Lung (tissue), 11 donors: ENCODE measurements at regions not wholly inside any gene's neighbourhood (a gene's known extent, or its start where the extent isn't known, plus 50 kb on each side); places are given as distances from the start of the nearest gene placed in this dataset.

Source experiments
- ATAC-seq: fragments of 200-7000 bp; cut with Tn5 transposase; one replicate; pipeline ENCODE4 v1.9.1; 2020; ENCODE audit warnings: moderate number of reproducible peaks; ENCODE audit not compliant: insufficient read depth, low FRiP score
- DNase-seq, 3 donors: peaks; one replicate each; pipeline ENCODE4 v3.0.0-alpha.2; 2013 to 2017
- H3K27ac ChIP-seq, 2 donors: one replicate each; pipeline ENCODE4 v1.5.1; 2013; ENCODE audit warnings: mild to moderate bottlenecking in 2 of 2, moderate library complexity in 2 of 2, control low read depth in 1 of 2, inconsistent platforms in 1 of 2, low read depth in 1 of 2, low read length in 1 of 2
- H3K27me3 ChIP-seq, 3 donors: one replicate each; pipeline ENCODE4 v1.5.1; 2013; ENCODE audit warnings: low read length in 2 of 3; ENCODE audit not compliant: control insufficient read depth in 3 of 3, insufficient read depth in 3 of 3
- H3K36me3 ChIP-seq, 4 donors: one replicate each; pipeline ENCODE4 v1.5.1; 2013; ENCODE audit warnings: low read length in 4 of 4, mild to moderate bottlenecking in 1 of 4, moderate library complexity in 1 of 4; ENCODE audit not compliant: control insufficient read depth in 4 of 4, insufficient read depth in 4 of 4
- H3K4me1 ChIP-seq, 5 donors: one replicate each; pipeline ENCODE4 v1.5.1; 2013; ENCODE audit warnings: low read length in 5 of 5, mild to moderate bottlenecking in 2 of 5, moderate library complexity in 1 of 5; ENCODE audit not compliant: control insufficient read depth in 5 of 5, insufficient read depth in 5 of 5
- H3K4me3 ChIP-seq: one replicate; pipeline ENCODE4 v1.5.1; 2013; ENCODE audit warnings: mild to moderate bottlenecking, control low read depth, moderate library complexity
- H3K9ac ChIP-seq, 2 donors: one replicate each; pipeline ENCODE4 v1.5.1; 2013; ENCODE audit warnings: low read length in 2 of 2, control low read depth in 1 of 2; ENCODE audit not compliant: insufficient read depth in 1 of 2
- H3K9me3 ChIP-seq, 4 donors: one replicate each; pipeline ENCODE4 v1.5.1; 2013; ENCODE audit warnings: low read length in 3 of 4, mild to moderate bottlenecking in 1 of 4, moderate library complexity in 1 of 4; ENCODE audit not compliant: control insufficient read depth in 4 of 4, insufficient read depth in 3 of 4
- CTCF ChIP-seq: IDR thresholded peaks from 2 replicates; pipeline ENCODE4 v1.5.1; 2012; ENCODE audit warnings: mild to moderate bottlenecking; ENCODE audit errors: control extremely low read depth, extremely low read depth
- WGBS, 2 donors: extraction: QIAGEN DNeasy Blood & Tissue Kit; methylation state at CpG; one replicate each; pipeline ENCODE4 v1.1.7; 2013; 5-methylcytosine and 5-hydroxymethylcytosine counted together
- donor health status: control.
- donor health status: control.
- donor health status: Bipolar disorder and iron deficiency.
- donor health status: healthy.
- donor health status: DM: yes; HTN: yes; CAD: no.

GRCh38 chr11:20278727-20279126 lies 84.8 kb upstream of the HTATIP2 start:
- Histone ChIP-seq H3K4me3 (no peak overlapping the region), H3K9me3 (peaks cover 0 to 10% (median under 1%) of the 10 kb centered on the region in 4 donors), H3K27me3 (peaks cover 0 to 2% (median 0%) of the 10 kb centered on the region in 3 donors), H3K27ac (no peak overlapping the region), H3K9ac (no peak overlapping the region), H3K36me3 (no peaks in the 10 kb centered on the region), H3K4me1 (no peaks in the 10 kb centered on the region)
- WGBS, 2 donors: 47 to 64% methylated on average over 5 of the region's 5 CpGs
- TF ChIP-seq CTCF: no peak
- DNase-seq (peak in 1 of 3 donors; percentile 5), ATAC-seq (no peak)

- H3K4me1 ChIP-seq: no peaks in the 10 kb centered on the region
- no peak overlapping the region for H3K27ac ChIP-seq
- WGBS, 2 donors: 87 to 89% methylated on average over 14 of the region's 14 CpGs
- H3K9me3 ChIP-seq: peaks cover 0 to 6% (median 0%) of the 10 kb centered on the region in 4 donors
- H3K27me3 ChIP-seq: peaks cover 0 to 2% (median 0%) of the 10 kb centered on the region in 3 donors
- no peaks in the 10 kb centered on the region for H3K36me3 ChIP-seq
- no peak for DNase-seq
- no peak for TF ChIP-seq CTCF
- no peak overlapping the region for H3K9ac ChIP-seq
- ATAC-seq: no peak
- no peak overlapping the region for H3K4me3 ChIP-seq
Measured at GRCh38 chr11:20277014-20277413, 86.5 kb upstream of the HTATIP2 start.

- no peak for DNase-seq
- no peak for TF ChIP-seq CTCF
- no peak overlapping the region for H3K9ac ChIP-seq
- WGBS, 2 donors: 88 to 93% methylated on average over 15 of the region's 15 CpGs
- H3K27ac ChIP-seq: no peak overlapping the region
- H3K27me3 ChIP-seq: peaks cover 0 to 2% (median 0%) of the 10 kb centered on the region in 3 donors
- no peak for ATAC-seq
- H3K4me3 ChIP-seq: no peak overlapping the region
- peaks cover 0 to 6% (median 0%) of the 10 kb centered on the region in 4 donors for H3K9me3 ChIP-seq
- H3K4me1 ChIP-seq: no peaks in the 10 kb centered on the region
- H3K36me3 ChIP-seq: no peaks in the 10 kb centered on the region
Measured at GRCh38 chr11:20275987-20276965, 87.2 kb upstream of the HTATIP2 start.
